GM12878 (cell line): ENCODE measurements at regions not wholly inside any gene's neighbourhood (a gene's known extent, or its start where the extent isn't known, plus 50 kb on each side); places are given as distances from the start of the nearest gene placed in this dataset.

Experiments
- ASH2L ChIP-seq: fragments of 300-600, 200-600 bp; sonication (generic); IDR thresholded peaks from 2 replicates; pipeline ENCODE4 v1.6.1; 2017; ENCODE audit warnings: low read depth, mild to moderate bottlenecking, borderline replicate concordance
- BHLHE40 ChIP-seq, 2 experiments: fragments of 450-650 bp in 1 of 2; IDR thresholded peaks; 2 replicates each; pipeline ENCODE4 v1.6.1; 2011 to 2017; ENCODE audit warnings: low read depth in 2 of 2, borderline replicate concordance in 1 of 2, improper control_type of control experiment in 1 of 2, low read length in 1 of 2, mild to moderate bottlenecking in 1 of 2
- BRCA1 ChIP-seq: IDR thresholded peaks from 2 replicates; pipeline ENCODE4 v1.6.1; 2011; ENCODE audit warnings: low read depth, low read length, improper control_type of control experiment
- EZH2 ChIP-seq: IDR thresholded peaks from 2 replicates; pipeline ENCODE4 v1.6.1; 2012; ENCODE audit warnings: low read depth, mild to moderate bottlenecking, control low read depth, inconsistent platforms, low read length, borderline replicate concordance; ENCODE audit not compliant: control insufficient read depth
- FOS ChIP-seq: IDR thresholded peaks from 3 replicates; pipeline ENCODE4 v1.6.1; 2011; ENCODE audit warnings: borderline replicate concordance; ENCODE audit not compliant: insufficient read length; ENCODE audit errors: extremely low read depth
- GATAD2B ChIP-seq: fragments of 450-650 bp; conservative IDR thresholded peaks from 2 replicates; pipeline ENCODE4 v1.6.1; 2017; ENCODE audit warnings: low read depth, mild to moderate bottlenecking, moderate library complexity
- IKZF1 ChIP-seq: fragments of 450-650 bp; conservative IDR thresholded peaks from 2 replicates; pipeline ENCODE4 v1.6.1; 2017; ENCODE audit warnings: antibody characterized with exemption, mild to moderate bottlenecking
- IRF4 ChIP-seq: IDR thresholded peaks from 2 replicates; pipeline ENCODE4 v1.6.1; 2011; ENCODE audit warnings: low read depth, low read length
- JUNB ChIP-seq: IDR thresholded peaks from 2 replicates; pipeline ENCODE4 v1.6.1; 2016; ENCODE audit warnings: antibody characterized with exemption, mild to moderate bottlenecking
- KLF5 ChIP-seq: fragments of 450-650 bp; IDR thresholded peaks from 2 replicates; pipeline ENCODE4 v1.6.1; 2014; ENCODE audit warnings: mild to moderate bottlenecking; ENCODE audit not compliant: partially characterized antibody
- MTA2 ChIP-seq: fragments of 450-650 bp; IDR thresholded peaks from 2 replicates; pipeline ENCODE4 v1.6.1; 2016; ENCODE audit warnings: low read depth, mild to moderate bottlenecking, moderate library complexity
- MXI1 ChIP-seq: fragments of 150-350 bp; IDR thresholded peaks from 2 replicates; pipeline ENCODE4 v1.6.1; 2011; ENCODE audit warnings: low read depth, mild to moderate bottlenecking, inconsistent platforms, low read length, improper control_type of control experiment
- MYC ChIP-seq: IDR thresholded peaks from 2 replicates; pipeline ENCODE4 v1.6.1; 2011; ENCODE audit warnings: mild to moderate bottlenecking, low read length, moderate library complexity, inconsistent platforms; ENCODE audit not compliant: insufficient read depth, insufficient replicate concordance, insufficient read length, severe bottlenecking
- NBN ChIP-seq: fragments of 450-650 bp; IDR thresholded peaks from 2 replicates; pipeline ENCODE4 v1.6.1; 2016
- NFYB ChIP-seq: IDR thresholded peaks from 2 replicates; pipeline ENCODE4 v1.6.1; 2011; ENCODE audit warnings: low read depth, mild to moderate bottlenecking, low read length, improper control_type of control experiment, moderate library complexity; ENCODE audit not compliant: insufficient read depth
- SIN3A ChIP-seq: IDR thresholded peaks from 2 replicates; pipeline ENCODE4 v1.6.1; 2012; ENCODE audit warnings: low read depth, low read length, improper control_type of control experiment
- SPI1 ChIP-seq: IDR thresholded peaks from 2 replicates; pipeline ENCODE4 v1.6.1; 2011; ENCODE audit warnings: low read depth, mild to moderate bottlenecking, low read length, moderate library complexity, borderline replicate concordance; ENCODE audit not compliant: insufficient read depth
- STAT3 ChIP-seq: IDR thresholded peaks from 2 replicates; pipeline ENCODE4 v1.6.1; 2011; ENCODE audit warnings: low read depth, low read length, improper control_type of control experiment
- SUPT20H ChIP-seq: IDR thresholded peaks from 2 replicates; pipeline ENCODE4 v1.6.1; 2011; ENCODE audit warnings: low read depth, mild to moderate bottlenecking, low read length, moderate library complexity, borderline replicate concordance; ENCODE audit not compliant: control insufficient read depth
- SUZ12 ChIP-seq: fragments of 200-600 bp; sonication (generic); IDR thresholded peaks from one replicate; pipeline ENCODE4 v1.6.1; 2018; ENCODE audit warnings: antibody characterized with exemption, mild to moderate bottlenecking; ENCODE audit not compliant: unreplicated experiment
- ZNF217 ChIP-seq: fragments of 450-650 bp; IDR thresholded peaks from 2 replicates; pipeline ENCODE4 v1.6.1; 2017; ENCODE audit warnings: antibody characterized with exemption, mild to moderate bottlenecking
- ZNF384 ChIP-seq: IDR thresholded peaks from 2 replicates; pipeline ENCODE4 v1.6.1; 2012; ENCODE audit warnings: low read depth, mild to moderate bottlenecking, low read length, improper control_type of control experiment, borderline replicate concordance
- TF ChIP-seq, protein P1 (sequence below): fragments of 450-650 bp; IDR thresholded peaks from 2 replicates; pipeline ENCODE4 v1.6.1; 2017; ENCODE audit warnings: antibody characterized with exemption, mild to moderate bottlenecking, moderate library complexity
- TF ChIP-seq, protein P2 (sequence below): fragments of 450-650 bp; IDR thresholded peaks from 2 replicates; pipeline ENCODE4 v1.6.1; 2018; ENCODE audit warnings: borderline replicate concordance, mild to moderate bottlenecking; ENCODE audit not compliant: partially characterized antibody
- TF ChIP-seq, protein P3 (sequence below): fragments of 450-650 bp; IDR thresholded peaks from 2 replicates; pipeline ENCODE4 v1.6.1; 2014; ENCODE audit warnings: mild to moderate bottlenecking

DNA sequence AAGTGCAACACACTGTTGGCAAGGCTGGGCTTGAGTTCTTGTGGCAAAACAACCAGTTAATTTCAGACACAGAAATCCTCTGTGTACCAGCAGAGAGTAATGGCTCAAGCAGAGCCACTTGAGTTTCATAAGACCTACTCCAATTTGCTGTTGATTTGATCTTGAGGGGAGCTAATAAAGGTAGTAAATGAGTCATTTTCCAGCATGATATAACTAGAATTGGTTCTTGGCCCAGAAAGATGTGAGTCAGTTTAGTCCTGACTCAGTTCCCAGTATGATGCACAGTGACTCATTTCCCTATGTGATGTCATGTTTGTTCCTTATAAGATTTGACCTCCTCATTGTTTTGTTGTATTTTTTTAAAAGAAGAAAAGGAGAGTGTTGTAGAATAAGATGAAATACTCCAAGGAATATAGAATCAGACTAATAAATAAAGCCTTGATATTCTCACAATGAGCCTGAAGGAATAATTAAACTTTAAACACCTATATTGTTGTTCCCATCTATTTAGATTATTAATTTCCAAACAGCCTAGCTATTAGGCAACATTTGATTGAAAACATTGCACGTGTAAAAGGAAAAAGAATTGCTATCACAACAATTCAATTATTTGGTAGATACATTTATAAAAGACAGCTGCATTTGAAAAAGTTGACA, 186.2 kb downstream of the REEP3 start (continued):
- TF ChIP-seq SPI1 (peak; percentile 45; the same call in 1 of the 2 replicates), KLF5 (no peak), IRF4 (peak; percentile 98), NBN (no peak), ZNF217 (no peak), NFYB (no peak), BRCA1 (no peak), MYC (no peak), MTA2 (peak; percentile 90), ASH2L (no peak), FOS (no peak), EZH2 (no peak), SUZ12 (no peak), SIN3A (no peak), IKZF1 (peak; percentile 77), STAT3 (no peak), BHLHE40 (IDR thresholded peaks at IDR 0.05; ENCODE audit: borderline replicate concordance in 1 of 2, low read depth in 2 of 2, low read length in 1 of 2) (no peak), MXI1 (no peak), SUPT20H (no peak), GATAD2B (no peak), JUNB (peak; percentile 100), ZNF384 (no peak)
- TF ChIP-seq, protein P1, sequence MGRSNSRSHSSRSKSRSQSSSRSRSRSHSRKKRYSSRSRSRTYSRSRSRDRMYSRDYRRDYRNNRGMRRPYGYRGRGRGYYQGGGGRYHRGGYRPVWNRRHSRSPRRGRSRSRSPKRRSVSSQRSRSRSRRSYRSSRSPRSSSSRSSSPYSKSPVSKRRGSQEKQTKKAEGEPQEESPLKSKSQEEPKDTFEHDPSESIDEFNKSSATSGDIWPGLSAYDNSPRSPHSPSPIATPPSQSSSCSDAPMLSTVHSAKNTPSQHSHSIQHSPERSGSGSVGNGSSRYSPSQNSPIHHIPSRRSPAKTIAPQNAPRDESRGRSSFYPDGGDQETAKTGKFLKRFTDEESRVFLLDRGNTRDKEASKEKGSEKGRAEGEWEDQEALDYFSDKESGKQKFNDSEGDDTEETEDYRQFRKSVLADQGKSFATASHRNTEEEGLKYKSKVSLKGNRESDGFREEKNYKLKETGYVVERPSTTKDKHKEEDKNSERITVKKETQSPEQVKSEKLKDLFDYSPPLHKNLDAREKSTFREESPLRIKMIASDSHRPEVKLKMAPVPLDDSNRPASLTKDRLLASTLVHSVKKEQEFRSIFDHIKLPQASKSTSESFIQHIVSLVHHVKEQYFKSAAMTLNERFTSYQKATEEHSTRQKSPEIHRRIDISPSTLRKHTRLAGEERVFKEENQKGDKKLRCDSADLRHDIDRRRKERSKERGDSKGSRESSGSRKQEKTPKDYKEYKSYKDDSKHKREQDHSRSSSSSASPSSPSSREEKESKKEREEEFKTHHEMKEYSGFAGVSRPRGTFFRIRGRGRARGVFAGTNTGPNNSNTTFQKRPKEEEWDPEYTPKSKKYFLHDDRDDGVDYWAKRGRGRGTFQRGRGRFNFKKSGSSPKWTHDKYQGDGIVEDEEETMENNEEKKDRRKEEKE, result no peak
- TF ChIP-seq, protein P2, sequence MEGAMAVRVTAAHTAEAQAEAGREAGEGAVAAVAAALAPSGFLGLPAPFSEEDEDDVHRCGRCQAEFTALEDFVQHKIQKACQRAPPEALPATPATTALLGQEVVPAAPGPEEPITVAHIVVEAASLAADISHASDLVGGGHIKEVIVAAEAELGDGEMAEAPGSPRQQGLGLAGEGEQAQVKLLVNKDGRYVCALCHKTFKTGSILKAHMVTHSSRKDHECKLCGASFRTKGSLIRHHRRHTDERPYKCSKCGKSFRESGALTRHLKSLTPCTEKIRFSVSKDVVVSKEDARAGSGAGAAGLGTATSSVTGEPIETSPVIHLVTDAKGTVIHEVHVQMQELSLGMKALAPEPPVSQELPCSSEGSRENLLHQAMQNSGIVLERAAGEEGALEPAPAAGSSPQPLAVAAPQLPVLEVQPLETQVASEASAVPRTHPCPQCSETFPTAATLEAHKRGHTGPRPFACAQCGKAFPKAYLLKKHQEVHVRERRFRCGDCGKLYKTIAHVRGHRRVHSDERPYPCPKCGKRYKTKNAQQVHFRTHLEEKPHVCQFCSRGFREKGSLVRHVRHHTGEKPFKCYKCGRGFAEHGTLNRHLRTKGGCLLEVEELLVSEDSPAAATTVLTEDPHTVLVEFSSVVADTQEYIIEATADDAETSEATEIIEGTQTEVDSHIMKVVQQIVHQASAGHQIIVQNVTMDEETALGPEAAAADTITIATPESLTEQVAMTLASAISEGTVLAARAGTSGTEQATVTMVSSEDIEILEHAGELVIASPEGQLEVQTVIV, result no peak
- TF ChIP-seq, protein P3, sequence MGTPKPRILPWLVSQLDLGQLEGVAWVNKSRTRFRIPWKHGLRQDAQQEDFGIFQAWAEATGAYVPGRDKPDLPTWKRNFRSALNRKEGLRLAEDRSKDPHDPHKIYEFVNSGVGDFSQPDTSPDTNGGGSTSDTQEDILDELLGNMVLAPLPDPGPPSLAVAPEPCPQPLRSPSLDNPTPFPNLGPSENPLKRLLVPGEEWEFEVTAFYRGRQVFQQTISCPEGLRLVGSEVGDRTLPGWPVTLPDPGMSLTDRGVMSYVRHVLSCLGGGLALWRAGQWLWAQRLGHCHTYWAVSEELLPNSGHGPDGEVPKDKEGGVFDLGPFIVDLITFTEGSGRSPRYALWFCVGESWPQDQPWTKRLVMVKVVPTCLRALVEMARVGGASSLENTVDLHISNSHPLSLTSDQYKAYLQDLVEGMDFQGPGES, result no peak
